Right lobe of liver (tissue), 4 donors: ENCODE measurements at regions not wholly inside any gene's neighbourhood (a gene's known extent, or its start where the extent isn't known, plus 50 kb on each side); places are given as distances from the start of the nearest gene placed in this dataset.

ENCODE experiments used
- POLR2A ChIP-seq: fragments of 450-650 bp; IDR thresholded peaks from one replicate; pipeline ENCODE4 v1.6.1; 2017; ENCODE audit warnings: antibody characterized with exemption, mild to moderate bottlenecking
- TF ChIP-seq, protein P1 (sequence below), 4 donors: fragments of 200-600 bp in 3 of 4; fragments of 450-650 bp in 1 of 4; IDR thresholded peaks; one replicate each; pipeline versions ENCODE4 v1.5.1 to v1.8.0; 2016 to 2022; ENCODE audit warnings: antibody characterized with exemption in 4 of 4, mild to moderate bottlenecking in 2 of 4
- donor health status: DM: no; HTN: no; CAD: no.
- donor health status: DM: no; HTN: no; CAD: no.
- donor health status: DM: no; HTN: yes; CAD: no.

- TF ChIP-seq, protein P1, sequence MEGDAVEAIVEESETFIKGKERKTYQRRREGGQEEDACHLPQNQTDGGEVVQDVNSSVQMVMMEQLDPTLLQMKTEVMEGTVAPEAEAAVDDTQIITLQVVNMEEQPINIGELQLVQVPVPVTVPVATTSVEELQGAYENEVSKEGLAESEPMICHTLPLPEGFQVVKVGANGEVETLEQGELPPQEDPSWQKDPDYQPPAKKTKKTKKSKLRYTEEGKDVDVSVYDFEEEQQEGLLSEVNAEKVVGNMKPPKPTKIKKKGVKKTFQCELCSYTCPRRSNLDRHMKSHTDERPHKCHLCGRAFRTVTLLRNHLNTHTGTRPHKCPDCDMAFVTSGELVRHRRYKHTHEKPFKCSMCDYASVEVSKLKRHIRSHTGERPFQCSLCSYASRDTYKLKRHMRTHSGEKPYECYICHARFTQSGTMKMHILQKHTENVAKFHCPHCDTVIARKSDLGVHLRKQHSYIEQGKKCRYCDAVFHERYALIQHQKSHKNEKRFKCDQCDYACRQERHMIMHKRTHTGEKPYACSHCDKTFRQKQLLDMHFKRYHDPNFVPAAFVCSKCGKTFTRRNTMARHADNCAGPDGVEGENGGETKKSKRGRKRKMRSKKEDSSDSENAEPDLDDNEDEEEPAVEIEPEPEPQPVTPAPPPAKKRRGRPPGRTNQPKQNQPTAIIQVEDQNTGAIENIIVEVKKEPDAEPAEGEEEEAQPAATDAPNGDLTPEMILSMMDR (IDR thresholded peaks at IDR 0.05): no peak
- no peak for TF ChIP-seq POLR2A
Measured at GRCh38 chr2:67260343-67261277, 136.5 kb upstream of the ETAA1 start.
